CD14-positive monocyte (primary cell): ENCODE measurements at regions not wholly inside any gene's neighbourhood (a gene's known extent, or its start where the extent isn't known, plus 50 kb on each side); places are given as distances from the start of the nearest gene placed in this dataset.
"Not testable (repeated sequence)": the region's sequence is repeated elsewhere in the genome, so short reads cannot be mapped to it uniquely, and the experiment has no call there.

Experiments used
- DNase-seq, 3 donors: peaks; one replicate each; pipeline ENCODE4 v3.0.0-alpha.2; 2011 to 2022
- H2AFZ ChIP-seq: 2 replicates; pipeline ENCODE4 v1.6.0; 2012; ENCODE audit warnings: mild to moderate bottlenecking, low read depth, low read length, inconsistent platforms; ENCODE audit not compliant: insufficient read depth, poor library complexity, severe bottlenecking
- H3K27ac ChIP-seq, 2 donors: 1 replicate in 1 of 2; 2 replicates in 1 of 2; pipeline ENCODE4 v1.5.1; 2012 to 2013; ENCODE audit warnings: low read length in 2 of 2, control low read depth in 1 of 2, inconsistent platforms in 1 of 2, low read depth in 1 of 2, mild to moderate bottlenecking in 1 of 2
- H3K27me3 ChIP-seq, 2 donors: one replicate each; pipeline versions ENCODE4 v1.6.0 to v1.6.1; 2011 to 2013; ENCODE audit warnings: low read length in 2 of 2; ENCODE audit not compliant: control insufficient read depth in 2 of 2, insufficient read depth in 2 of 2
- H3K36me3 ChIP-seq, 2 donors: replicated peaks in 1 of 2; 1 replicate in 1 of 2; 2 replicates in 1 of 2; pipeline versions ENCODE4 v1.5.1 to v1.6.1; 2012 to 2013; ENCODE audit warnings: low read length in 2 of 2, control low read depth in 1 of 2, inconsistent platforms in 1 of 2, mild to moderate bottlenecking in 1 of 2; ENCODE audit not compliant: insufficient read depth in 2 of 2, control insufficient read depth in 1 of 2
- H3K4me1 ChIP-seq, 2 donors: 1 replicate in 1 of 2; 2 replicates in 1 of 2; pipeline versions ENCODE4 v1.5.1 to v1.6.1; 2012 to 2013; ENCODE audit warnings: low read length in 2 of 2, control low read depth in 1 of 2, inconsistent platforms in 1 of 2, mild to moderate bottlenecking in 1 of 2, moderate library complexity in 1 of 2; ENCODE audit not compliant: insufficient read depth in 2 of 2, control insufficient read depth in 1 of 2
- H3K4me2 ChIP-seq: replicated peaks from 2 replicates; pipeline ENCODE3; 2012; ENCODE audit warnings: low read length, moderate library complexity, mild to moderate bottlenecking; ENCODE audit not compliant: poor library complexity, severe bottlenecking; ENCODE audit errors: extremely low read depth
- H3K4me3 ChIP-seq, 3 experiments: fragments of 200-600 bp in 1 of 3; sonication (generic) in 1 of 3; replicated peaks in 1 of 3; 1 replicate in 2 of 3; 2 replicates in 1 of 3; pipeline ENCODE4 v1.5.1; 2011 to 2013; ENCODE audit warnings: low read length in 3 of 3, mild to moderate bottlenecking in 3 of 3, control low read depth in 2 of 3, low read depth in 2 of 3, inconsistent platforms in 1 of 3, moderate library complexity in 1 of 3
- H3K79me2 ChIP-seq: 2 replicates; pipeline ENCODE4 v1.6.0; 2012; ENCODE audit warnings: mild to moderate bottlenecking, control low read depth, inconsistent platforms, low read length, moderate library complexity; ENCODE audit not compliant: insufficient read depth
- H3K9ac ChIP-seq: 2 replicates; pipeline ENCODE4 v1.6.0; 2017; ENCODE audit warnings: low read length, mild to moderate bottlenecking; ENCODE audit not compliant: insufficient read depth, poor library complexity, severe bottlenecking
- H3K9me3 ChIP-seq, 2 donors: replicated peaks in 1 of 2; 1 replicate in 1 of 2; 2 replicates in 1 of 2; pipeline versions ENCODE4 v1.5.1 to v1.6.1; 2012 to 2013; ENCODE audit warnings: low read length in 2 of 2, control low read depth in 1 of 2; ENCODE audit not compliant: control insufficient read depth in 1 of 2, insufficient read depth in 1 of 2
- H4K20me1 ChIP-seq: 2 replicates; pipeline ENCODE4 v1.6.0; 2012; ENCODE audit warnings: mild to moderate bottlenecking, low read length, control low read depth, moderate library complexity; ENCODE audit not compliant: insufficient read depth
- H3K27ac Mint-ChIP-seq, 7 donors: one replicate each; pipeline ENCODE4 v1.8.0; 2020; ENCODE audit warnings: mild to moderate bottlenecking in 7 of 7, mixed read lengths in 7 of 7, moderate library complexity in 6 of 7, inconsistent platforms in 2 of 7
- H3K27me3 Mint-ChIP-seq, 3 donors: one replicate each; pipeline ENCODE4 v1.8.0; 2021 to 2022; ENCODE audit warnings: low read depth in 3 of 3, mild to moderate bottlenecking in 3 of 3, mixed read lengths in 3 of 3, moderate library complexity in 3 of 3, inconsistent platforms in 1 of 3
- H3K36me3 Mint-ChIP-seq, 2 donors: one replicate each; pipeline ENCODE4 v1.8.0; 2020; ENCODE audit warnings: mixed read lengths in 2 of 2, inconsistent platforms in 1 of 2, mild to moderate bottlenecking in 1 of 2
- H3K4me1 Mint-ChIP-seq: one replicate; pipeline ENCODE4 v1.8.0; 2020; ENCODE audit warnings: mild to moderate bottlenecking, mixed read lengths
- H3K4me3 Mint-ChIP-seq, 2 donors: one replicate each; pipeline ENCODE4 v1.8.0; 2020; ENCODE audit warnings: mild to moderate bottlenecking in 2 of 2, mixed read lengths in 2 of 2, moderate library complexity in 1 of 2
- H3K9me3 Mint-ChIP-seq, 7 donors: one replicate each; pipeline ENCODE4 v1.8.0; 2020 to 2022; ENCODE audit warnings: mixed read lengths in 7 of 7, mild to moderate bottlenecking in 6 of 7, moderate library complexity in 6 of 7, inconsistent platforms in 2 of 7
- CTCF ChIP-seq: fragments of 200-600 bp; IDR thresholded peaks from one replicate; pipeline ENCODE4 v1.8.0; 2022; ENCODE audit warnings: antibody characterized with exemption, mild to moderate bottlenecking
- WGBS: methylation state at CpG from one replicate; pipeline ENCODE4 v1.1.5; 2013; ENCODE audit warnings: missing lambda C conversion rate; ENCODE audit not compliant: insufficient coverage; 5-methylcytosine and 5-hydroxymethylcytosine counted together
- intact Hi-C, 2 donors: fragments of 100-400 bp; cut with micrococcal nuclease; formaldehyde crosslinking; loops; one replicate each; pipeline versions ENCODE4 v1.15.0 to v1.15.1; 2023

GRCh38 chr2:6143812-6144211, 451.6 kb downstream of the SOX11 start:
- no peak overlapping the region for H2AFZ ChIP-seq
- no peak overlapping the region for H3K4me3 ChIP-seq
- Mint-ChIP-seq H3K27ac (no peak overlapping the region), H3K27me3 (no peaks in the 10 kb centered on the region), H3K4me1 (no peaks in the 10 kb centered on the region), H3K36me3 (no peaks in the 10 kb centered on the region), H3K9me3 (peaks cover 2 to 11% (median 4%) of the 10 kb centered on the region in 7 donors), H3K4me3 (no peak overlapping the region)
- no CpG with 5 or more reads among the region's 1 CpG for WGBS
- no peaks in the 10 kb centered on the region for H3K36me3 ChIP-seq
- H3K4me1 ChIP-seq = no peaks in the 10 kb centered on the region
- no peak for DNase-seq
- peaks cover 3 to 4% of the 10 kb centered on the region in 2 donors for H3K9me3 ChIP-seq
- H4K20me1 ChIP-seq = no peaks in the 10 kb centered on the region
- H3K4me2 ChIP-seq = no peak overlapping the region
- intact Hi-C loops = no loop called here
- H3K79me2 ChIP-seq = no peaks in the 10 kb centered on the region
- no peak overlapping the region for H3K27ac ChIP-seq
- H3K9ac ChIP-seq = no peak overlapping the region
- no peak for TF ChIP-seq CTCF
- H3K27me3 ChIP-seq = no peaks in the 10 kb centered on the region

DNA sequence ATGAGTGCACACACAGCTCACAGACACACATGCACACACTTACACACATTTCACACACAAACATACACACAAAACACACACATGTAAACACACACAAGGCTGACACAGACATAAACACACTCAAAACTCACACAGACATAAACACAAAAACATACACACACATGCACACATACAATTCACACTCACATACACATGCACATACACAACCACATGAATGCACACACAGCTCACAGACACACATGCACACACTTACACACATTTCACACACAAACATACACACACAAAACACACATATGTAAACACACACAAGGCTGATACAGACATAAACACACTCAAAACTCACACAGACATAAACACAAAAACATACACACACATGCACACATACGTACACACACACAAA, 455.0 kb downstream of the SOX11 start:
- H4K20me1 ChIP-seq, H3K4me1 Mint-ChIP-seq, H3K27me3 ChIP-seq, H3K36me3 Mint-ChIP-seq, H3K27me3 Mint-ChIP-seq, H3K9me3 Mint-ChIP-seq, H3K27ac ChIP-seq, H3K4me3 Mint-ChIP-seq, H3K9me3 ChIP-seq, H3K4me1 ChIP-seq, H3K36me3 ChIP-seq, H3K4me3 ChIP-seq, H2AFZ ChIP-seq, intact Hi-C loops, DNase-seq, H3K9ac ChIP-seq, H3K79me2 ChIP-seq, H3K27ac Mint-ChIP-seq, H3K4me2 ChIP-seq: not testable (repeated sequence)
- WGBS = 29% methylated on average over 1 of the region's 1 CpG
